CD8-positive, alpha-beta memory T cell (primary cell): ENCODE measurements at regions not wholly inside any gene's neighbourhood (a gene's known extent, or its start where the extent isn't known, plus 50 kb on each side); places are given as distances from the start of the nearest gene placed in this dataset.
A peak's percentile ranks its signal among the peaks of the same experiment; 100 is the strongest.

Experiments used
- CTCF ChIA-PET: fragments of 350-600 bp; sonication (Branson Sonifier 250); formaldehyde crosslinking; loops from one replicate; lab custom pipeline; 2021; ENCODE audit warnings: antibody characterized with exemption; lab: Charles Lee
- POLR2A ChIA-PET: fragments of 350-600 bp; sonication (Branson Sonifier 250); formaldehyde crosslinking; loops from one replicate; lab custom pipeline; 2021; ENCODE audit warnings: antibody characterized with exemption; lab: Charles Lee
- DNase-seq, 5 donors: peaks; one replicate each; pipeline versions ENCODE4 v3.0.0 to v3.0.0-alpha.2; 2020 to 2022; ENCODE audit warnings: mixed read lengths in 1 of 5
- H3K27ac ChIP-seq: one replicate; pipeline ENCODE4 v1.7.0; 2013; ENCODE audit warnings: low read depth, mild to moderate bottlenecking, low read length, moderate library complexity
- H3K27me3 ChIP-seq: 2 replicates; pipeline ENCODE4 v1.7.0; 2013; ENCODE audit warnings: low read length, mild to moderate bottlenecking; ENCODE audit not compliant: insufficient read depth, poor library complexity, severe bottlenecking
- H3K36me3 ChIP-seq: 2 replicates; pipeline ENCODE4 v1.7.0; 2013; ENCODE audit warnings: mild to moderate bottlenecking, low read length, moderate library complexity; ENCODE audit not compliant: insufficient read depth
- H3K4me1 ChIP-seq: 2 replicates; pipeline ENCODE4 v1.7.0; 2013; ENCODE audit warnings: mild to moderate bottlenecking, low read length, moderate library complexity; ENCODE audit not compliant: insufficient read depth
- H3K4me3 ChIP-seq: 2 replicates; pipeline ENCODE4 v1.7.0; 2013; ENCODE audit warnings: mild to moderate bottlenecking, low read length
- H3K9me3 ChIP-seq: 2 replicates; pipeline ENCODE4 v1.7.0; 2013; ENCODE audit warnings: mild to moderate bottlenecking, low read length
- H3K27ac Mint-ChIP-seq, 8 donors: one replicate each; pipeline ENCODE4 v1.8.0; 2020 to 2021; ENCODE audit warnings: mixed read lengths in 8 of 8, mild to moderate bottlenecking in 6 of 8, inconsistent platforms in 3 of 8, moderate library complexity in 3 of 8
- H3K27me3 Mint-ChIP-seq, 2 donors: one replicate each; pipeline ENCODE4 v1.8.0; 2020 to 2021; ENCODE audit warnings: mixed read lengths in 2 of 2, mild to moderate bottlenecking in 1 of 2, moderate library complexity in 1 of 2
- H3K36me3 Mint-ChIP-seq, 3 donors: one replicate each; pipeline ENCODE4 v1.8.0; 2020 to 2021; ENCODE audit warnings: mixed read lengths in 3 of 3, inconsistent platforms in 1 of 3, mild to moderate bottlenecking in 1 of 3
- H3K4me1 Mint-ChIP-seq, 3 donors: one replicate each; pipeline ENCODE4 v1.8.0; 2020 to 2021; ENCODE audit warnings: mixed read lengths in 3 of 3, inconsistent platforms in 1 of 3, mild to moderate bottlenecking in 1 of 3
- H3K4me3 Mint-ChIP-seq, 7 donors: one replicate each; pipeline ENCODE4 v1.8.0; 2020 to 2021; ENCODE audit warnings: mixed read lengths in 7 of 7, mild to moderate bottlenecking in 6 of 7, moderate library complexity in 4 of 7, inconsistent platforms in 2 of 7
- H3K9me3 Mint-ChIP-seq, 5 donors: one replicate each; pipeline ENCODE4 v1.8.0; 2020 to 2022; ENCODE audit warnings: mixed read lengths in 5 of 5, mild to moderate bottlenecking in 3 of 5, moderate library complexity in 2 of 5, inconsistent platforms in 1 of 5

GRCh38 chr1:175894581-175894980 is 151.2 kb upstream of the TNR start:
- no peaks in the 10 kb centered on the region for H3K4me1 ChIP-seq
- H3K4me3 Mint-ChIP-seq: no peak overlapping the region
- H3K4me1 Mint-ChIP-seq: no peaks in the 10 kb centered on the region
- no peak for DNase-seq
- POLR2A ChIA-PET: no interaction called here
- H3K9me3 ChIP-seq: no peaks in the 10 kb centered on the region
- CTCF ChIA-PET: no interaction called here
- no peak overlapping the region for H3K4me3 ChIP-seq
- H3K27ac Mint-ChIP-seq: no peak overlapping the region
- no peaks in the 10 kb centered on the region for H3K27me3 ChIP-seq
- no peak overlapping the region for H3K27ac ChIP-seq
- peaks cover 0 to 2% (median 0%) of the 10 kb centered on the region in 5 donors for H3K9me3 Mint-ChIP-seq
- no peaks in the 10 kb centered on the region for H3K27me3 Mint-ChIP-seq
- peaks cover 4% of the 10 kb centered on the region for H3K36me3 ChIP-seq
- peaks cover 0 to 9% (median 2%) of the 10 kb centered on the region in 3 donors for H3K36me3 Mint-ChIP-seq

GRCh38 chr1:175893192-175893591 is 149.8 kb upstream of the TNR start:
- Histone ChIP-seq H3K27ac (no peak overlapping the region), H3K4me3 (no peak overlapping the region), H3K36me3 (peaks cover 4% of the 10 kb centered on the region), H3K27me3 (no peaks in the 10 kb centered on the region), H3K9me3 (no peaks in the 10 kb centered on the region), H3K4me1 (no peaks in the 10 kb centered on the region)
- ChIA-PET POLR2A (no interaction called here), CTCF (no interaction called here)
- Mint-ChIP-seq H3K27ac (no peak overlapping the region), H3K27me3 (peaks cover 3% of the 10 kb centered on the region in 2 donors), H3K4me1 (no peaks in the 10 kb centered on the region), H3K9me3 (peaks cover 0 to 2% (median 0%) of the 10 kb centered on the region in 5 donors), H3K36me3 (peaks cover 0 to 9% (median 2%) of the 10 kb centered on the region in 3 donors), H3K4me3 (no peak overlapping the region)
- no peak for DNase-seq

- ChIA-PET CTCF (no interaction called here), POLR2A (no interaction called here)
- H3K4me3 Mint-ChIP-seq: no peak overlapping the region
- Histone ChIP-seq H3K36me3 (peaks cover 4% of the 10 kb centered on the region), H3K9me3 (no peaks in the 10 kb centered on the region), H3K4me1 (no peaks in the 10 kb centered on the region), H3K27ac (no peak overlapping the region), H3K27me3 (no peaks in the 10 kb centered on the region), H3K4me3 (no peak overlapping the region)
- peaks cover 3% of the 10 kb centered on the region in 2 donors for H3K27me3 Mint-ChIP-seq
- DNase-seq: no peak
- H3K27ac Mint-ChIP-seq: no peak overlapping the region
- H3K36me3 Mint-ChIP-seq: peaks cover 0 to 9% (median 0%) of the 10 kb centered on the region in 3 donors
- H3K9me3 Mint-ChIP-seq: peaks cover 0 to 2% (median 0%) of the 10 kb centered on the region in 5 donors
- no peaks in the 10 kb centered on the region for H3K4me1 Mint-ChIP-seq
Measured at GRCh38 chr1:175892686-175893085, 149.3 kb upstream of the TNR start.

GRCh38 chr1:175891783-175892309 is 148.5 kb upstream of the TNR start:
- no peak overlapping the region for H3K4me3 ChIP-seq
- peaks cover 2% of the 10 kb centered on the region for H3K36me3 ChIP-seq
- Mint-ChIP-seq H3K36me3 (peaks cover 0 to 5% (median 0%) of the 10 kb centered on the region in 3 donors), H3K4me3 (no peak overlapping the region), H3K27ac (no peak overlapping the region), H3K9me3 (peaks cover 0 to 2% (median 0%) of the 10 kb centered on the region in 5 donors), H3K4me1 (no peaks in the 10 kb centered on the region), H3K27me3 (peaks cover 3 to 4% of the 10 kb centered on the region in 2 donors)
- H3K27me3 ChIP-seq: no peaks in the 10 kb centered on the region
- ChIA-PET CTCF (interaction anchor here (1.6 kb wide), 1 partner anchor 9 kb away, joined by 3 read pairs; no protein-coding TSS in a partner anchor), POLR2A (no interaction called here)
- no peak overlapping the region for H3K27ac ChIP-seq
- no peaks in the 10 kb centered on the region for H3K9me3 ChIP-seq
- no peak for DNase-seq
- no peaks in the 10 kb centered on the region for H3K4me1 ChIP-seq

GRCh38 chr1:175890958-175891357 is 147.6 kb upstream of the TNR start:
- no peaks in the 10 kb centered on the region for H3K4me1 ChIP-seq
- no peaks in the 10 kb centered on the region for H3K36me3 ChIP-seq
- Mint-ChIP-seq H3K4me3 (no peak overlapping the region), H3K9me3 (peaks cover 0 to 2% (median 0%) of the 10 kb centered on the region in 5 donors), H3K27me3 (peaks cover 3 to 4% of the 10 kb centered on the region in 2 donors), H3K4me1 (no peaks in the 10 kb centered on the region), H3K36me3 (peaks cover 0 to 4% (median 0%) of the 10 kb centered on the region in 3 donors), H3K27ac (no peak overlapping the region)
- no peak overlapping the region for H3K4me3 ChIP-seq
- ChIA-PET POLR2A (no interaction called here), CTCF (interaction anchor here (1.6 kb wide), 1 partner anchor 10 kb away, joined by 3 read pairs; no protein-coding TSS in a partner anchor)
- no peak for DNase-seq
- no peaks in the 10 kb centered on the region for H3K9me3 ChIP-seq
- H3K27ac ChIP-seq: no peak overlapping the region
- no peaks in the 10 kb centered on the region for H3K27me3 ChIP-seq

GRCh38 chr1:175889848-175890247 is 146.5 kb upstream of the TNR start:
- ChIA-PET CTCF (no interaction called here), POLR2A (no interaction called here)
- H3K27ac Mint-ChIP-seq: no peak overlapping the region
- DNase-seq: no peak
- no peaks in the 10 kb centered on the region for H3K36me3 ChIP-seq
- no peaks in the 10 kb centered on the region for H3K9me3 ChIP-seq
- H3K27me3 Mint-ChIP-seq: peaks cover 3 to 4% of the 10 kb centered on the region in 2 donors
- H3K27ac ChIP-seq: no peak overlapping the region
- H3K4me3 Mint-ChIP-seq: no peak overlapping the region
- H3K4me3 ChIP-seq: no peak overlapping the region
- H3K4me1 Mint-ChIP-seq: no peaks in the 10 kb centered on the region
- no peaks in the 10 kb centered on the region for H3K27me3 ChIP-seq
- no peaks in the 10 kb centered on the region for H3K36me3 Mint-ChIP-seq
- no peaks in the 10 kb centered on the region for H3K4me1 ChIP-seq
- peaks cover 0 to 2% (median 0%) of the 10 kb centered on the region in 5 donors for H3K9me3 Mint-ChIP-seq

GRCh38 chr1:175888996-175889395 is 145.6 kb upstream of the TNR start:
- Histone ChIP-seq H3K4me1 (no peaks in the 10 kb centered on the region), H3K9me3 (no peaks in the 10 kb centered on the region), H3K27ac (no peak overlapping the region), H3K36me3 (no peaks in the 10 kb centered on the region), H3K27me3 (no peaks in the 10 kb centered on the region), H3K4me3 (no peak overlapping the region)
- POLR2A ChIA-PET: no interaction called here
- peaks cover 3 to 4% of the 10 kb centered on the region in 2 donors for H3K27me3 Mint-ChIP-seq
- H3K9me3 Mint-ChIP-seq: no peaks in the 10 kb centered on the region
- DNase-seq: no peak
- H3K4me1 Mint-ChIP-seq: no peaks in the 10 kb centered on the region
- H3K36me3 Mint-ChIP-seq: no peaks in the 10 kb centered on the region
- CTCF ChIA-PET: interaction anchor here (1.0 kb wide), 1 partner anchor 10 kb away, joined by 4 read pairs; no protein-coding TSS in a partner anchor
- no peak overlapping the region for H3K4me3 Mint-ChIP-seq
- no peak overlapping the region for H3K27ac Mint-ChIP-seq

- CTCF ChIA-PET: interaction anchor here (1.0 kb wide), 1 partner anchor 9 kb away, joined by 4 read pairs; no protein-coding TSS in a partner anchor
- POLR2A ChIA-PET: no interaction called here
Measured at GRCh38 chr1:175887981-175888428, 144.6 kb upstream of the TNR start.

More at GRCh38 chr1:175887981-175888428, 144.6 kb upstream of the TNR start:
- Histone ChIP-seq H3K4me1 (no peaks in the 10 kb centered on the region), H3K27me3 (no peaks in the 10 kb centered on the region), H3K36me3 (no peaks in the 10 kb centered on the region), H3K27ac (no peak overlapping the region), H3K4me3 (no peak overlapping the region), H3K9me3 (no peaks in the 10 kb centered on the region)
- no peaks in the 10 kb centered on the region for H3K4me1 Mint-ChIP-seq
- no peak overlapping the region for H3K27ac Mint-ChIP-seq
- H3K36me3 Mint-ChIP-seq: no peaks in the 10 kb centered on the region
- H3K27me3 Mint-ChIP-seq: peaks cover 3 to 4% of the 10 kb centered on the region in 2 donors
- peak overlapping the region in 1 of 7 donors; percentile 42 for H3K4me3 Mint-ChIP-seq
- no peak for DNase-seq
- no peaks in the 10 kb centered on the region for H3K9me3 Mint-ChIP-seq
